Loucy (cell line): ENCODE measurements at regions not wholly inside any gene's neighbourhood (a gene's known extent, or its start where the extent isn't known, plus 50 kb on each side); places are given as distances from the start of the nearest gene placed in this dataset.

Experiments used
- EZH2phosphoT487 ChIP-seq: fragments of 200-600 bp; IDR thresholded peaks from 2 replicates; pipeline ENCODE4 v1.6.1; 2018; ENCODE audit warnings: antibody characterized with exemption, mild to moderate bottlenecking, moderate library complexity, borderline replicate concordance
- TF ChIP-seq, protein P1 (sequence below): fragments of 200-600 bp; sonication (generic); conservative IDR thresholded peaks from 2 replicates; pipeline ENCODE4 v1.5.1; 2014; ENCODE audit warnings: mild to moderate bottlenecking, antibody characterized with exemption, low read length

GRCh38 chr3:166531730-166532129 lies 694.5 kb upstream of the BCHE start:
- TF ChIP-seq, protein P1, sequence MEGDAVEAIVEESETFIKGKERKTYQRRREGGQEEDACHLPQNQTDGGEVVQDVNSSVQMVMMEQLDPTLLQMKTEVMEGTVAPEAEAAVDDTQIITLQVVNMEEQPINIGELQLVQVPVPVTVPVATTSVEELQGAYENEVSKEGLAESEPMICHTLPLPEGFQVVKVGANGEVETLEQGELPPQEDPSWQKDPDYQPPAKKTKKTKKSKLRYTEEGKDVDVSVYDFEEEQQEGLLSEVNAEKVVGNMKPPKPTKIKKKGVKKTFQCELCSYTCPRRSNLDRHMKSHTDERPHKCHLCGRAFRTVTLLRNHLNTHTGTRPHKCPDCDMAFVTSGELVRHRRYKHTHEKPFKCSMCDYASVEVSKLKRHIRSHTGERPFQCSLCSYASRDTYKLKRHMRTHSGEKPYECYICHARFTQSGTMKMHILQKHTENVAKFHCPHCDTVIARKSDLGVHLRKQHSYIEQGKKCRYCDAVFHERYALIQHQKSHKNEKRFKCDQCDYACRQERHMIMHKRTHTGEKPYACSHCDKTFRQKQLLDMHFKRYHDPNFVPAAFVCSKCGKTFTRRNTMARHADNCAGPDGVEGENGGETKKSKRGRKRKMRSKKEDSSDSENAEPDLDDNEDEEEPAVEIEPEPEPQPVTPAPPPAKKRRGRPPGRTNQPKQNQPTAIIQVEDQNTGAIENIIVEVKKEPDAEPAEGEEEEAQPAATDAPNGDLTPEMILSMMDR: no peak
- no peak for TF ChIP-seq EZH2phosphoT487
